IMR-90 (cell line): ENCODE measurements at regions not wholly inside any gene's neighbourhood (a gene's known extent, or its start where the extent isn't known, plus 50 kb on each side); places are given as distances from the start of the nearest gene placed in this dataset.

Experiments used
- ATAC-seq: fragments of 200-7000 bp; cut with Tn5 transposase; 2 replicates; pipeline ENCODE4 v1.9.1; 2020; ENCODE audit warnings: low read depth, mild to moderate bottlenecking, moderate library complexity
- BruUV-seq: library from RNA; stranded (reverse); fragments of 400-500 nt; replicated peaks from 2 replicates; lab custom pipeline; 2021; lab: Mats Ljungman, UMichigan
- CTCF ChIA-PET: fragments of 300-600 bp; formaldehyde crosslinking; extraction: SDS; loops from one replicate; lab custom pipeline; 2021; ENCODE audit warnings: antibody characterized with exemption; lab: Yijun Ruan, JAX
- POLR2A ChIA-PET: fragments of 300-600 bp; sonication (Branson Sonifier 250); formaldehyde crosslinking; loops from one replicate; lab custom pipeline; 2022; ENCODE audit warnings: antibody characterized with exemption; ENCODE audit not compliant: unreplicated experiment; lab: Charles Lee
- DNase-seq: peaks from one replicate; pipeline ENCODE4 v3.0.0; 2013
- H2AFZ ChIP-seq: replicated peaks from 2 replicates; pipeline ENCODE3; 2013; ENCODE audit warnings: low read length, mild to moderate bottlenecking; ENCODE audit not compliant: poor library complexity
- H2AK5ac ChIP-seq: 2 replicates; pipeline ENCODE4 v1.6.1; 2013; ENCODE audit warnings: low read depth, low read length, inconsistent platforms
- H2AK9ac ChIP-seq: replicated peaks from 2 replicates; pipeline ENCODE3; 2013; ENCODE audit warnings: mild to moderate bottlenecking, low read depth, low read length, moderate library complexity; ENCODE audit not compliant: poor library complexity
- H2BK120ac ChIP-seq: 2 replicates; pipeline ENCODE4 v1.6.1; 2013; ENCODE audit warnings: low read depth, low read length, inconsistent platforms
- H2BK15ac ChIP-seq: 3 replicates; pipeline ENCODE4 v1.6.1; 2013; ENCODE audit warnings: low read depth, low read length, inconsistent platforms
- H2BK20ac ChIP-seq: 2 replicates; pipeline ENCODE4 v1.6.1; 2013; ENCODE audit warnings: low read depth, mild to moderate bottlenecking, inconsistent platforms, low read length, moderate library complexity
- H2BK5ac ChIP-seq: 2 replicates; pipeline ENCODE4 v1.6.1; 2013; ENCODE audit warnings: mild to moderate bottlenecking, low read depth, low read length, inconsistent platforms; ENCODE audit not compliant: poor library complexity, severe bottlenecking
- H3K14ac ChIP-seq: replicated peaks from 2 replicates; pipeline ENCODE4 v1.6.1; 2013; ENCODE audit warnings: low read depth, low read length, inconsistent platforms
- H3K18ac ChIP-seq: 2 replicates; pipeline ENCODE4 v1.6.1; 2013; ENCODE audit warnings: low read depth, low read length, control low read depth
- H3K23ac ChIP-seq: 2 replicates; pipeline ENCODE4 v1.6.1; 2013; ENCODE audit warnings: low read depth, low read length, inconsistent platforms
- H3K27ac ChIP-seq: 2 replicates; pipeline ENCODE4 v1.5.1; 2013; ENCODE audit warnings: mild to moderate bottlenecking, control low read depth, low read length; ENCODE audit not compliant: insufficient read depth
- H3K27me3 ChIP-seq: 2 replicates; pipeline ENCODE4 v1.6.1; 2013; ENCODE audit warnings: low read length; ENCODE audit not compliant: control insufficient read depth, insufficient read depth
- H3K36me3 ChIP-seq: 2 replicates; pipeline ENCODE4 v1.6.1; 2013; ENCODE audit warnings: low read length, mixed read lengths; ENCODE audit not compliant: control insufficient read depth, insufficient read depth
- H3K4ac ChIP-seq: 2 replicates; pipeline ENCODE4 v1.6.1; 2013; ENCODE audit warnings: low read depth, low read length, inconsistent platforms
- H3K4me1 ChIP-seq: 2 replicates; pipeline ENCODE4 v1.6.1; 2013; ENCODE audit warnings: low read length, mixed read lengths; ENCODE audit not compliant: control insufficient read depth, insufficient read depth
- H3K4me2 ChIP-seq: 2 replicates; pipeline ENCODE4 v1.6.1; 2013; ENCODE audit warnings: low read depth, mild to moderate bottlenecking, control low read depth, low read length, moderate library complexity
- H3K4me3 ChIP-seq: 2 replicates; pipeline ENCODE4 v1.5.1; 2013; ENCODE audit warnings: low read depth, mild to moderate bottlenecking, control low read depth, low read length, moderate library complexity; ENCODE audit not compliant: insufficient read depth
- H3K56ac ChIP-seq: 2 replicates; pipeline ENCODE4 v1.6.1; 2013; ENCODE audit warnings: low read length, inconsistent platforms; ENCODE audit not compliant: insufficient read depth; ENCODE audit errors: extremely low read depth
- H3K79me1 ChIP-seq, 2 experiments: 2 replicates each; pipeline ENCODE4 v1.6.1; 2013; ENCODE audit warnings: low read length in 2 of 2, inconsistent platforms in 1 of 2, low read depth in 1 of 2
- H3K9ac ChIP-seq: 2 replicates; pipeline ENCODE4 v1.6.1; 2013; ENCODE audit warnings: low read depth, low read length, control low read depth
- H3K9me1 ChIP-seq: 2 replicates; pipeline ENCODE4 v1.6.1; 2013; ENCODE audit warnings: low read length, inconsistent platforms; ENCODE audit not compliant: insufficient read depth
- H3K9me3 ChIP-seq: 2 replicates; pipeline ENCODE4 v1.6.1; 2013; ENCODE audit warnings: low read length; ENCODE audit not compliant: control insufficient read depth, insufficient read depth
- H4K20me1 ChIP-seq: 2 replicates; pipeline ENCODE4 v1.6.1; 2013; ENCODE audit warnings: low read length, inconsistent platforms; ENCODE audit not compliant: insufficient read depth
- H4K5ac ChIP-seq: 2 replicates; pipeline ENCODE4 v1.6.1; 2013; ENCODE audit warnings: mild to moderate bottlenecking, low read depth, low read length, control low read depth
- H4K8ac ChIP-seq, 2 experiments: 2 replicates each; pipeline ENCODE4 v1.6.1; 2013; ENCODE audit warnings: low read depth in 2 of 2, low read length in 2 of 2, control low read depth in 1 of 2, inconsistent platforms in 1 of 2
- H4K91ac ChIP-seq: 2 replicates; pipeline ENCODE4 v1.6.1; 2013; ENCODE audit warnings: low read depth, low read length, inconsistent platforms; ENCODE audit not compliant: insufficient read depth
- BHLHE40 ChIP-seq: fragments of 150-350 bp; IDR thresholded peaks from 2 replicates; pipeline ENCODE4 v1.6.1; 2016; ENCODE audit warnings: mild to moderate bottlenecking, low read depth, low read length
- MAZ ChIP-seq: IDR thresholded peaks from 2 replicates; pipeline ENCODE4 v1.6.1; 2012; ENCODE audit warnings: low read depth, mild to moderate bottlenecking, low read length, improper control_type of control experiment, moderate library complexity, borderline replicate concordance
- RFX5 ChIP-seq: IDR thresholded peaks from 2 replicates; pipeline ENCODE4 v1.8.0; 2012; ENCODE audit warnings: low read depth, mild to moderate bottlenecking, low read length, moderate library complexity
- SMC3 ChIP-seq: fragments of 150-350 bp; IDR thresholded peaks from 2 replicates; pipeline ENCODE4 v1.6.1; 2016; ENCODE audit warnings: low read depth, mild to moderate bottlenecking, antibody characterized with exemption, low read length, moderate library complexity
- whole genome bisulfite sequencing, 2 experiments: methylation state at CpG; one replicate each; pipeline versions ENCODE4 v1.1.5 to v1.1.7; 2013; ENCODE audit warnings: missing lambda C conversion rate in 2 of 2; ENCODE audit not compliant: insufficient read length in 1 of 2; ENCODE audit errors: extremely low coverage in 2 of 2; 5-methylcytosine and 5-hydroxymethylcytosine counted together
- dilution Hi-C: fragments of 300-500 bp; cut with HindIII; formaldehyde crosslinking; loops from one replicate; pipeline ENCODE4 v1.14.3; 2018; ENCODE audit warnings: low sequenced_read_pairs; ENCODE audit not compliant: unreplicated experiment
- in situ Hi-C: fragments of 300-500 bp; cut with MboI; formaldehyde crosslinking; loops from 3 replicates; pipeline ENCODE4 v1.14.3; 2019; ENCODE audit warnings: low sequenced_read_pairs, inconsistent platforms, mixed read lengths
- intact Hi-C: fragments of 100-400 bp; cut with micrococcal nuclease; formaldehyde crosslinking; loops from 2 replicates; pipeline ENCODE4 v1.10.0; 2022
- TF ChIP-seq, protein P1 (sequence below): conservative IDR thresholded peaks from 2 replicates; pipeline ENCODE4 v1.5.1; 2012; ENCODE audit warnings: mild to moderate bottlenecking, low read depth, low read length, improper control_type of control experiment
- TF ChIP-seq, protein P2 (sequence below): fragments of 150-350 bp; IDR thresholded peaks from 2 replicates; pipeline ENCODE4 v1.6.1; 2017; ENCODE audit warnings: mild to moderate bottlenecking, antibody characterized with exemption, low read length, low read depth
- TF ChIP-seq, protein P3 (sequence below): fragments of 150-350 bp; IDR thresholded peaks from 2 replicates; pipeline ENCODE4 v1.6.1; 2016; ENCODE audit warnings: low read depth, mild to moderate bottlenecking, low read length, moderate library complexity, borderline replicate concordance

DNA sequence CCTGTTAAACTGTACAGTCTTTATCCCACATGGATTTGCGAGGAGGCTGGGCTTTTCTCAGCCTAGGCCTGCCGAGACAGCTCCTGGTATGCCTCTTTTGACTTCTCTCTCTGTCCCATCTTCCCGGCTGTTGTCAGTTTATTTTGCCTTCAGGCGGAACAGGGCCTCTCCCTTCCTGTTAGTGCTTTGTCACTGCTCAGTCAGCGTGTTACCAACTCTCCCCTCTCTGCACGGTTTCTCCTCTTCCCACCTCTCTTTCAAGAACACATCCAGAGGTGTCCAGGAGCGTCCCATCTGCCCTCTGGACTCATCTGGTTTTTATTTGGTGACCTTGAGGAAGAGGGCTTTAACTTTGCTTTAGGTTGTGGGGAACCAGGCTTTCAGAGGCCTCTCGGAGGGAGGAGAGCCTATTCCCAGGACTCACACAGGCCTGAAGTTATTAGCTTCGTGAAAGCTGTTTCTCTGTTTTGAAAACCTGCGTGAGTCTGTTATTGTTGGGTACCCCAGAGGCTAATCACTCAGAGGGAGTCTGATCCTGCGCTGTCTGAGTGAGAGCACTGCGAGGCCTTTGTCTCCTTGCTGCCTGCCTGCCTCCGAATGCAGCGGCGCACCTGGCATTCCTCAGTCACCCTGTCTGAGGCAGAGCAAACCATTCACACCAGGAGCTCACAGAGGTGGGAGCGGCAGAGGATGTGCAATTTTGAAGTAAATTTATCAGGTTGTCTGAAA is 234.4 kb upstream of the MPDZ start:
- H2AK9ac ChIP-seq = no peak overlapping the region
- H3K9me1 ChIP-seq = no peaks in the 10 kb centered on the region
- no peak overlapping the region for H3K4me3 ChIP-seq
- no peak overlapping the region for H2BK15ac ChIP-seq
- no peak overlapping the region for H3K56ac ChIP-seq
- H3K9me3 ChIP-seq = no peaks in the 10 kb centered on the region
- no peak for DNase-seq
- H3K27ac ChIP-seq = no peak overlapping the region
- H4K91ac ChIP-seq = no peak overlapping the region
- H3K79me1 ChIP-seq = no peaks in the 10 kb centered on the region
- H3K4me2 ChIP-seq = no peak overlapping the region
- dilution Hi-C loops = no loop called here
- no peak overlapping the region for H4K5ac ChIP-seq
- H3K23ac ChIP-seq = no peak overlapping the region
- no peaks in the 10 kb centered on the region for H3K27me3 ChIP-seq
- no peak overlapping the region for H2AK5ac ChIP-seq
- no peak overlapping the region for H3K18ac ChIP-seq
- no peak overlapping the region for H3K4ac ChIP-seq
- WGBS, 2 experiments = 53% methylated on average over 4 of the region's 16 CpGs; no CpG with 5 or more reads in 1 of the 2 experiments
- no peak overlapping the region for H2BK5ac ChIP-seq
- BruUV-seq = no TSS peak
- no peaks in the 10 kb centered on the region for H4K20me1 ChIP-seq
- in situ Hi-C loops = no loop called here
- intact Hi-C loops = no loop called here
- H3K36me3 ChIP-seq = no peaks in the 10 kb centered on the region
- TF ChIP-seq RFX5 (no peak), SMC3 (no peak), MAZ (no peak), BHLHE40 (no peak)
- TF ChIP-seq, protein P1, sequence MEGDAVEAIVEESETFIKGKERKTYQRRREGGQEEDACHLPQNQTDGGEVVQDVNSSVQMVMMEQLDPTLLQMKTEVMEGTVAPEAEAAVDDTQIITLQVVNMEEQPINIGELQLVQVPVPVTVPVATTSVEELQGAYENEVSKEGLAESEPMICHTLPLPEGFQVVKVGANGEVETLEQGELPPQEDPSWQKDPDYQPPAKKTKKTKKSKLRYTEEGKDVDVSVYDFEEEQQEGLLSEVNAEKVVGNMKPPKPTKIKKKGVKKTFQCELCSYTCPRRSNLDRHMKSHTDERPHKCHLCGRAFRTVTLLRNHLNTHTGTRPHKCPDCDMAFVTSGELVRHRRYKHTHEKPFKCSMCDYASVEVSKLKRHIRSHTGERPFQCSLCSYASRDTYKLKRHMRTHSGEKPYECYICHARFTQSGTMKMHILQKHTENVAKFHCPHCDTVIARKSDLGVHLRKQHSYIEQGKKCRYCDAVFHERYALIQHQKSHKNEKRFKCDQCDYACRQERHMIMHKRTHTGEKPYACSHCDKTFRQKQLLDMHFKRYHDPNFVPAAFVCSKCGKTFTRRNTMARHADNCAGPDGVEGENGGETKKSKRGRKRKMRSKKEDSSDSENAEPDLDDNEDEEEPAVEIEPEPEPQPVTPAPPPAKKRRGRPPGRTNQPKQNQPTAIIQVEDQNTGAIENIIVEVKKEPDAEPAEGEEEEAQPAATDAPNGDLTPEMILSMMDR = no peak
- TF ChIP-seq, protein P2, sequence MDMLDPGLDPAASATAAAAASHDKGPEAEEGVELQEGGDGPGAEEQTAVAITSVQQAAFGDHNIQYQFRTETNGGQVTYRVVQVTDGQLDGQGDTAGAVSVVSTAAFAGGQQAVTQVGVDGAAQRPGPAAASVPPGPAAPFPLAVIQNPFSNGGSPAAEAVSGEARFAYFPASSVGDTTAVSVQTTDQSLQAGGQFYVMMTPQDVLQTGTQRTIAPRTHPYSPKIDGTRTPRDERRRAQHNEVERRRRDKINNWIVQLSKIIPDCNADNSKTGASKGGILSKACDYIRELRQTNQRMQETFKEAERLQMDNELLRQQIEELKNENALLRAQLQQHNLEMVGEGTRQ = no peak
- TF ChIP-seq, protein P3, sequence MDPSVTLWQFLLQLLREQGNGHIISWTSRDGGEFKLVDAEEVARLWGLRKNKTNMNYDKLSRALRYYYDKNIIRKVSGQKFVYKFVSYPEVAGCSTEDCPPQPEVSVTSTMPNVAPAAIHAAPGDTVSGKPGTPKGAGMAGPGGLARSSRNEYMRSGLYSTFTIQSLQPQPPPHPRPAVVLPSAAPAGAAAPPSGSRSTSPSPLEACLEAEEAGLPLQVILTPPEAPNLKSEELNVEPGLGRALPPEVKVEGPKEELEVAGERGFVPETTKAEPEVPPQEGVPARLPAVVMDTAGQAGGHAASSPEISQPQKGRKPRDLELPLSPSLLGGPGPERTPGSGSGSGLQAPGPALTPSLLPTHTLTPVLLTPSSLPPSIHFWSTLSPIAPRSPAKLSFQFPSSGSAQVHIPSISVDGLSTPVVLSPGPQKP = no peak
- H2BK20ac ChIP-seq = no peak overlapping the region
- H3K14ac ChIP-seq = no peak overlapping the region
- H4K8ac ChIP-seq = no peak overlapping the region
- POLR2A ChIA-PET = no interaction called here
- no peak overlapping the region for H3K9ac ChIP-seq
- CTCF ChIA-PET = no interaction called here
- ATAC-seq = 0 out of 2 replicates have a peak, but pooled peaks have one; percentile 32
- no peak overlapping the region for H2BK120ac ChIP-seq
- H3K4me1 ChIP-seq = no peaks in the 10 kb centered on the region
- peak overlapping the region; percentile 52 for H2AFZ ChIP-seq
